ENCODE measurements at regions not wholly inside any gene's neighbourhood (a gene's known extent, or its start where the extent isn't known, plus 50 kb on each side); places are given as distances from the start of the nearest gene placed in this dataset.
"Not testable (repeated sequence)": the region's sequence is repeated elsewhere in the genome, so short reads cannot be mapped to it uniquely, and the experiment has no call there.

GRCh38 chr7:114141415-114141814 lies 222.6 kb upstream of the PPP1R3A start:
- H2AFZ ChIP-seq (ENCODE audit: insufficient read depth, low read depth, low read length, poor library complexity, severe bottlenecking) = no peak overlapping the region
- H3K9me3 ChIP-seq (replicated peaks in 1 of 2; ENCODE audit: control insufficient read depth in 1 of 2, insufficient read depth in 1 of 2, low read length in 2 of 2) = no peaks in the 10 kb centered on the region
- Mint-ChIP-seq H3K27ac (no peak overlapping the region), H3K27me3 (ENCODE audit: low read depth in 3 of 3) (peaks cover 0 to 2% (median 1%) of the 10 kb centered on the region in 3 donors), H3K4me1 (no peaks in the 10 kb centered on the region), H3K9me3 (no peaks in the 10 kb centered on the region), H3K4me3 (no peak overlapping the region), H3K36me3 (no peaks in the 10 kb centered on the region)
- WGBS (ENCODE audit: insufficient coverage) = 43% methylated on average over 1 of the region's 3 CpGs
- no peaks in the 10 kb centered on the region for H3K36me3 ChIP-seq (replicated peaks in 1 of 2; ENCODE audit: control insufficient read depth in 1 of 2, insufficient read depth in 2 of 2, low read length in 2 of 2)
- TF ChIP-seq CTCF (IDR thresholded peaks at IDR 0.05) = no peak
- no peaks in the 10 kb centered on the region for H3K79me2 ChIP-seq (ENCODE audit: insufficient read depth, low read length)
- intact Hi-C loops (cut with micrococcal nuclease) = no loop called here
- no peak overlapping the region for H3K27ac ChIP-seq (ENCODE audit: low read depth in 1 of 2, low read length in 2 of 2)
- H4K20me1 ChIP-seq (ENCODE audit: insufficient read depth, low read length) = no peaks in the 10 kb centered on the region
- no peaks in the 10 kb centered on the region for H3K4me1 ChIP-seq (ENCODE audit: control insufficient read depth in 1 of 2, insufficient read depth in 2 of 2, low read length in 2 of 2)
- no peak overlapping the region for H3K4me2 ChIP-seq (replicated peaks; ENCODE audit: extremely low read depth, low read length, poor library complexity, severe bottlenecking)
- no peaks in the 10 kb centered on the region for H3K27me3 ChIP-seq (ENCODE audit: control insufficient read depth in 2 of 2, insufficient read depth in 2 of 2, low read length in 2 of 2)
- DNase-seq = no peak
- no peak overlapping the region for H3K4me3 ChIP-seq (replicated peaks in 1 of 3; ENCODE audit: low read depth in 2 of 3, low read length in 3 of 3)
- no peak overlapping the region for H3K9ac ChIP-seq (ENCODE audit: insufficient read depth, low read length, poor library complexity, severe bottlenecking)

GRCh38 chr7:114140561-114140960 lies 221.8 kb upstream of the PPP1R3A start:
- H3K27me3 Mint-ChIP-seq (ENCODE audit: low read depth in 3 of 3) = peaks cover 1 to 2% (median 1%) of the 10 kb centered on the region in 3 donors
- no peaks in the 10 kb centered on the region for H3K36me3 Mint-ChIP-seq
- no peak for DNase-seq
- H3K4me3 Mint-ChIP-seq = no peak overlapping the region
- Histone ChIP-seq H3K27ac (ENCODE audit: low read depth in 1 of 2, low read length in 2 of 2) (no peak overlapping the region), H3K9me3 (replicated peaks in 1 of 2; ENCODE audit: control insufficient read depth in 1 of 2, insufficient read depth in 1 of 2, low read length in 2 of 2) (no peaks in the 10 kb centered on the region), H3K4me1 (ENCODE audit: control insufficient read depth in 1 of 2, insufficient read depth in 2 of 2, low read length in 2 of 2) (no peaks in the 10 kb centered on the region), H2AFZ (ENCODE audit: insufficient read depth, low read depth, low read length, poor library complexity, severe bottlenecking) (no peak overlapping the region), H3K79me2 (ENCODE audit: insufficient read depth, low read length) (no peaks in the 10 kb centered on the region), H3K27me3 (ENCODE audit: control insufficient read depth in 2 of 2, insufficient read depth in 2 of 2, low read length in 2 of 2) (no peaks in the 10 kb centered on the region), H3K4me2 (replicated peaks; ENCODE audit: extremely low read depth, low read length, poor library complexity, severe bottlenecking) (no peak overlapping the region), H3K9ac (ENCODE audit: insufficient read depth, low read length, poor library complexity, severe bottlenecking) (no peak overlapping the region), H4K20me1 (ENCODE audit: insufficient read depth, low read length) (no peaks in the 10 kb centered on the region), H3K4me3 (replicated peaks in 1 of 3; ENCODE audit: low read depth in 2 of 3, low read length in 3 of 3) (no peak overlapping the region), H3K36me3 (replicated peaks in 1 of 2; ENCODE audit: control insufficient read depth in 1 of 2, insufficient read depth in 2 of 2, low read length in 2 of 2) (no peaks in the 10 kb centered on the region)
- H3K4me1 Mint-ChIP-seq = no peaks in the 10 kb centered on the region
- H3K9me3 Mint-ChIP-seq = no peaks in the 10 kb centered on the region
- no peak for TF ChIP-seq CTCF (IDR thresholded peaks at IDR 0.05)
- no peak overlapping the region for H3K27ac Mint-ChIP-seq
- intact Hi-C loops (cut with micrococcal nuclease) = no loop called here
- no CpG with 5 or more reads among the region's 1 CpG for WGBS (ENCODE audit: insufficient coverage)

DNA sequence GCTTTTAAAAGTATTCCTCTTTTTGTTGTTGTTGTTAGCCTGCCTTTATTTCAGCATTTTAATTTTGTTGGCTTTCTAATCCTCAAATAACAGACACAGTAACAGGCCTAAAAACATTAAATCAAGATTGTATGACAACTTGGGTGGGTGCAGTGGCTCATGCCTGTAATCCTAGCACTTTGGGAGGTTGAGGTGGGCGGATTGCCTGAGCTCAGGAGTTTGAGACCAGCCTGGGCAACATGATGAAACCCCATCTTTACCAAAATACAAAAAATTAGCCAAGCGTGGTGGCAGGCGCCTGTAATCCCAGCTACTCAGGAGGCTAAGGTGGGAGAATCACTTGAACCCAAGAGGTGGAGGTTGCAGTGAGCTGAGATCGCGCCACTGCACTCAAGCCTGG lies 220.9 kb upstream of the PPP1R3A start:
- H3K4me1 Mint-ChIP-seq; H3K27me3 Mint-ChIP-seq (ENCODE audit: low read depth in 3 of 3); H3K4me2 ChIP-seq (replicated peaks; ENCODE audit: extremely low read depth, low read length, poor library complexity, severe bottlenecking); H3K36me3 Mint-ChIP-seq; H3K36me3 ChIP-seq (replicated peaks in 1 of 2; ENCODE audit: control insufficient read depth in 1 of 2, insufficient read depth in 2 of 2, low read length in 2 of 2); H4K20me1 ChIP-seq (ENCODE audit: insufficient read depth, low read length); H3K27ac ChIP-seq (ENCODE audit: low read depth in 1 of 2, low read length in 2 of 2); H3K79me2 ChIP-seq (ENCODE audit: insufficient read depth, low read length); DNase-seq; H3K4me1 ChIP-seq (ENCODE audit: control insufficient read depth in 1 of 2, insufficient read depth in 2 of 2, low read length in 2 of 2); intact Hi-C loops (cut with micrococcal nuclease); H3K4me3 ChIP-seq (replicated peaks in 1 of 3; ENCODE audit: low read depth in 2 of 3, low read length in 3 of 3); H3K9me3 ChIP-seq (replicated peaks in 1 of 2; ENCODE audit: control insufficient read depth in 1 of 2, insufficient read depth in 1 of 2, low read length in 2 of 2); H3K4me3 Mint-ChIP-seq; H3K27ac Mint-ChIP-seq; H3K9ac ChIP-seq (ENCODE audit: insufficient read depth, low read length, poor library complexity, severe bottlenecking); H3K27me3 ChIP-seq (ENCODE audit: control insufficient read depth in 2 of 2, insufficient read depth in 2 of 2, low read length in 2 of 2); H2AFZ ChIP-seq (ENCODE audit: insufficient read depth, low read depth, low read length, poor library complexity, severe bottlenecking); H3K9me3 Mint-ChIP-seq: not testable (repeated sequence)
- 100% methylated on average over 2 of the region's 5 CpGs for WGBS (ENCODE audit: insufficient coverage)
